ENCODE measurements at regions not wholly inside any gene's neighbourhood (a gene's known extent, or its start where the extent isn't known, plus 50 kb on each side); places are given as distances from the start of the nearest gene placed in this dataset.

- Histone ChIP-seq H3K9me3 (ENCODE audit: control insufficient read depth, insufficient read depth, low read depth, low read length) (no peaks in the 10 kb centered on the region), H3K79me2 (ENCODE audit: control insufficient read depth, insufficient read depth, low read length) (no peaks in the 10 kb centered on the region), H3K4me2 (ENCODE audit: extremely low read depth, insufficient read depth, low read length) (no peak overlapping the region), H3K27ac (ENCODE audit: insufficient read depth, low read length) (no peak overlapping the region), H2AFZ (ENCODE audit: low read length) (no peak overlapping the region), H3K27me3 (ENCODE audit: control insufficient read depth, insufficient read depth, low read length) (peaks cover 11% of the 10 kb centered on the region), H4K20me1 (ENCODE audit: control insufficient read depth, extremely low read depth, insufficient read depth, low read length) (no peaks in the 10 kb centered on the region), H3K9ac (ENCODE audit: insufficient read depth, low read length) (no peak overlapping the region), H3K36me3 (ENCODE audit: control insufficient read depth, insufficient read depth, low read length) (no peaks in the 10 kb centered on the region), H3K4me3 (replicated peaks in 1 of 4; ENCODE audit: control extremely low read depth in 1 of 4, insufficient read depth in 1 of 4, low read depth in 3 of 4, low read length in 4 of 4) (no peak overlapping the region), H3K4me1 (ENCODE audit: control insufficient read depth, extremely low read depth, insufficient read depth, low read length) (no peaks in the 10 kb centered on the region)
- no peak for DNase-seq (ENCODE audit: low read depth in 2 of 2)
- TF ChIP-seq EZH2 (IDR thresholded peaks at IDR 0.05; ENCODE audit: low read length, missing control alignments) = no peak
- TF ChIP-seq CTCF (conservative IDR thresholded peaks at IDR 0.05 in 1 of 2, IDR thresholded peaks at IDR 0.05 in 1 of 2; ENCODE audit: low read depth in 1 of 2, low read length in 2 of 2) = no peak
These were observed 319.0 kb downstream of the ZNF536 start for GRCh38 chr19:30690935-30691818.

- Histone ChIP-seq H3K36me3 (ENCODE audit: control insufficient read depth, insufficient read depth, low read length) (no peaks in the 10 kb centered on the region), H3K27me3 (ENCODE audit: control insufficient read depth, insufficient read depth, low read length) (peaks cover 14% of the 10 kb centered on the region), H3K79me2 (ENCODE audit: control insufficient read depth, insufficient read depth, low read length) (no peaks in the 10 kb centered on the region), H2AFZ (ENCODE audit: low read length) (no peak overlapping the region), H3K9ac (ENCODE audit: insufficient read depth, low read length) (no peak overlapping the region), H4K20me1 (ENCODE audit: control insufficient read depth, extremely low read depth, insufficient read depth, low read length) (no peaks in the 10 kb centered on the region), H3K4me2 (ENCODE audit: extremely low read depth, insufficient read depth, low read length) (no peak overlapping the region), H3K27ac (ENCODE audit: insufficient read depth, low read length) (no peak overlapping the region), H3K9me3 (ENCODE audit: control insufficient read depth, insufficient read depth, low read depth, low read length) (no peaks in the 10 kb centered on the region), H3K4me3 (replicated peaks in 1 of 4; ENCODE audit: control extremely low read depth in 1 of 4, insufficient read depth in 1 of 4, low read depth in 3 of 4, low read length in 4 of 4) (no peak overlapping the region), H3K4me1 (ENCODE audit: control insufficient read depth, extremely low read depth, insufficient read depth, low read length) (no peaks in the 10 kb centered on the region)
- DNase-seq (ENCODE audit: low read depth in 2 of 2) = no peak
- TF ChIP-seq EZH2 (IDR thresholded peaks at IDR 0.05; ENCODE audit: low read length, missing control alignments) = no peak
- TF ChIP-seq CTCF (conservative IDR thresholded peaks at IDR 0.05 in 1 of 2, IDR thresholded peaks at IDR 0.05 in 1 of 2; ENCODE audit: low read depth in 1 of 2, low read length in 2 of 2) = no peak
These were observed 318.3 kb downstream of the ZNF536 start for GRCh38 chr19:30690525-30690924.

- no peaks in the 10 kb centered on the region for H3K9me3 ChIP-seq (ENCODE audit: control insufficient read depth, insufficient read depth, low read depth, low read length)
- no peaks in the 10 kb centered on the region for H4K20me1 ChIP-seq (ENCODE audit: control insufficient read depth, extremely low read depth, insufficient read depth, low read length)
- H3K4me1 ChIP-seq (ENCODE audit: control insufficient read depth, extremely low read depth, insufficient read depth, low read length) = no peaks in the 10 kb centered on the region
- no peak overlapping the region for H2AFZ ChIP-seq (ENCODE audit: low read length)
- H3K4me3 ChIP-seq (replicated peaks in 1 of 4; ENCODE audit: control extremely low read depth in 1 of 4, insufficient read depth in 1 of 4, low read depth in 3 of 4, low read length in 4 of 4) = no peak overlapping the region
- H3K27me3 ChIP-seq (ENCODE audit: control insufficient read depth, insufficient read depth, low read length) = peaks cover 14% of the 10 kb centered on the region
- DNase-seq (ENCODE audit: low read depth in 2 of 2) = no peak
- no peak overlapping the region for H3K27ac ChIP-seq (ENCODE audit: insufficient read depth, low read length)
- no peaks in the 10 kb centered on the region for H3K36me3 ChIP-seq (ENCODE audit: control insufficient read depth, insufficient read depth, low read length)
- TF ChIP-seq CTCF (conservative IDR thresholded peaks at IDR 0.05 in 1 of 2, IDR thresholded peaks at IDR 0.05 in 1 of 2; ENCODE audit: low read depth in 1 of 2, low read length in 2 of 2) (no peak), EZH2 (IDR thresholded peaks at IDR 0.05; ENCODE audit: low read length, missing control alignments) (no peak)
- no peaks in the 10 kb centered on the region for H3K79me2 ChIP-seq (ENCODE audit: control insufficient read depth, insufficient read depth, low read length)
- H3K4me2 ChIP-seq (ENCODE audit: extremely low read depth, insufficient read depth, low read length) = no peak overlapping the region
- no peak overlapping the region for H3K9ac ChIP-seq (ENCODE audit: insufficient read depth, low read length)
These were observed 317.3 kb downstream of the ZNF536 start for GRCh38 chr19:30689474-30689873.

All from fibroblast of lung (primary cell).